ENCODE measurements at regions not wholly inside any gene's neighbourhood (a gene's known extent, or its start where the extent isn't known, plus 50 kb on each side); places are given as distances from the start of the nearest gene placed in this dataset.

- no peak for TF ChIP-seq CTCF (IDR thresholded peaks at IDR 0.05; ENCODE audit: poor library complexity, severe bottlenecking)
- no peak for TF ChIP-seq EZH2 (IDR thresholded peaks at IDR 0.05; ENCODE audit: borderline replicate concordance, insufficient read depth, low read length, poor library complexity, severe bottlenecking)
- TF ChIP-seq TAF1 (IDR thresholded peaks at IDR 0.05; ENCODE audit: low read depth) = no peak
- no peak for TF ChIP-seq REST (IDR thresholded peaks at IDR 0.05; ENCODE audit: borderline replicate concordance)
- TF ChIP-seq POLR2AphosphoS5 (IDR thresholded peaks at IDR 0.05) = no peak
- TF ChIP-seq EP300 (conservative IDR thresholded peaks at IDR 0.05; ENCODE audit: poor library complexity, severe bottlenecking) = no peak
- no peak for TF ChIP-seq SMC3 (conservative IDR thresholded peaks at IDR 0.05; ENCODE audit: poor library complexity)
Measured at GRCh38 chr6:156438350-156438923, 338.7 kb upstream of the ARID1B start.

Data from neural cell (in vitro differentiated cells).